GM18505 (cell line): ENCODE measurements at regions not wholly inside any gene's neighbourhood (a gene's known extent, or its start where the extent isn't known, plus 50 kb on each side); places are given as distances from the start of the nearest gene placed in this dataset.

Experiments
- ATAC-seq: cut with Tn5 transposase; IDR thresholded peaks from one replicate; pipeline ENCODE4 v1.9.1; 2021; ENCODE audit not compliant: unreplicated experiment
- POLR2A ChIP-seq: IDR thresholded peaks from 4 replicates; pipeline ENCODE4 v1.6.1; 2011; ENCODE audit warnings: borderline replicate concordance; ENCODE audit not compliant: insufficient read depth, insufficient read length; ENCODE audit errors: extremely low read depth

GRCh38 chr1:95435611-95436010 is 201.6 kb downstream of the RWDD3 start:
- no peak for ATAC-seq
- no peak for TF ChIP-seq POLR2A

DNA sequence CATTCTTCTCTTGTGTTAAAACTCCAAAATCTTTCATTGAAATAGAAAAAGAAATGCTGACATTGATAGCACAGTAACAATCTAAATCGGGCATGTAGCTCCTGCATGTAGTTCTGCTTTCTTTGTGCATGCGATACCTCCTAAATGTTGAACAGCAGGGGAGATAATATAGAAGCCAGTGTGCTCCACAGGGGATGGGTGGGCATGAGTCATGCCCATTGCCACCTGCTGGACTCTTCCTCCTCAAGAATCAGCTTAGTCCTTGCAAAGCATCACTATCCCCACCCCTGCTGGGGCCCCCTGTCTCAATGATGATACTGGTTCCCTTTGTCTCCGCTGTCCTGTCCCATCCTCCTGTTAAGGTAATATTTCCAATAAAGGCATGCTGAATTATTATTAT is 203.0 kb downstream of the RWDD3 start:
- no peak for ATAC-seq
- TF ChIP-seq POLR2A: no peak

- ATAC-seq: no peak
- TF ChIP-seq POLR2A: no peak
Measured at GRCh38 chr1:95437781-95438180, 203.8 kb downstream of the RWDD3 start.

- no peak for ATAC-seq
Measured at GRCh38 chr1:95438218-95438948, 204.4 kb downstream of the RWDD3 start.

DNA sequence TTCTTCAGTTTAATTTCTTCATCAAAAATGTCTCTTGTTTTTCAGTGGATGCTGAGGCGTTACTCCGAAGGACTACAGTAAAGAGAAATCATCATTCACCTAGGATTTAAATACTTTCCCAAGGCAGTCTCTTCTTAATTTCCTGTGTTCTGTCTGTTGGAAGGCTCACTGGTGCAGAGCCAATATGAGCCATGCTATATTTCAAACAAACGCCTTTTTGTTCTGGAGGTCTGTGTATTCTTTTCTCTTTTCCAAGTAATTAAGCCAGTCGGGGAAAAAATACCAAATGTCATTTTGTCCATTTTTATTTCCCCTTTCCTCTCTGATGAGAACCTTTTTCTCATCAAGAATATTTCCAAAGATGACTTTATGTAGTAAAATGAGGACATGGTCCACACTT is 206.5 kb downstream of the RWDD3 start:
- TF ChIP-seq POLR2A: no peak
- ATAC-seq: no peak

More at GRCh38 chr1:95438218-95438948, 204.4 kb downstream of the RWDD3 start:
- TF ChIP-seq POLR2A: no peak

DNA sequence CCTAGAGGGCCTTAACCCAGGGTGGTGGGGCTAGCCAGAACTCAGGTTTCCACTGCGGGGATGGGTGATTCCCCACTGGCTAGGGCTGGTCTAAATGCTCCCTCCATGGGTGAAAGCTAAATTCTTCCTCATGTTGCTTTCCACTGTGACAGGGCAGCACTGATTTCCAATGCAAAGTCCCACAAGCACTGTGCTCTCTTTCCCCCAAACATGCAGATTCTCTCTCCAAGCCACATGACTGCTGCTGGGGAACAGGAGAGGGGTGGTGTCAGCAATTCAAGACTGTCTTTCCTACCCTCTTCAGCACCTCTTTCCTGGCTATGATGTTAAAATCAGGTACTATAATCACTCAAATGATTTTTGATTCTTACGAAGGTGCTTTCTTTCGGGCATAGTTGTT is 215.5 kb downstream of the RWDD3 start:
- no peak for ATAC-seq
- no peak for TF ChIP-seq POLR2A

GRCh38 chr1:95451054-95451453 is 217.0 kb downstream of the RWDD3 start:
- no peak for TF ChIP-seq POLR2A
- no peak for ATAC-seq

GRCh38 chr1:95451904-95452303 is 217.9 kb downstream of the RWDD3 start:
- no peak for ATAC-seq
- no peak for TF ChIP-seq POLR2A

- TF ChIP-seq POLR2A: no peak
- no peak for ATAC-seq
Measured at GRCh38 chr1:95453053-95453452, 219.0 kb downstream of the RWDD3 start.

DNA sequence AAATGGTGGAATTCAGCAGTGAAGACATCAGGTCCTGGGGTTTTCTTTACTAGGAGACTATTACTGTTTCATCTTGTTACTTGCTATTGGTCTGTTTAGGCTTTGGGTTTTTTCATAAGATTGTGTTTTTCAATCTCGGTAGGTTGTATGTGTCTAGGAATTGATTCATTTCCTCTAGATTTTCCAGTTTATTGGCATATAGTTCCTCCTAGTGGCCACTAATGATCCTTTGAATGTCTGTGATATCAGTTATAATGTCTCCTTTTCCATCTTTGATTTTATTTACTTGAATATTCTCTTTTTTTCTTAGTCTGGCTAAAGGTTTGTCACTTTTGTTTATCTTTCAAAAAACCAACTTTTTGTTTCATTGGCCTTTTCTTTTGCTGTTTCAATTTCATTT is 233.0 kb downstream of the RWDD3 start:
- no peak for TF ChIP-seq POLR2A
- ATAC-seq: no peak

- TF ChIP-seq POLR2A: no peak
- ATAC-seq: no peak
Measured at GRCh38 chr1:95475686-95476457, 241.9 kb downstream of the RWDD3 start.

DNA sequence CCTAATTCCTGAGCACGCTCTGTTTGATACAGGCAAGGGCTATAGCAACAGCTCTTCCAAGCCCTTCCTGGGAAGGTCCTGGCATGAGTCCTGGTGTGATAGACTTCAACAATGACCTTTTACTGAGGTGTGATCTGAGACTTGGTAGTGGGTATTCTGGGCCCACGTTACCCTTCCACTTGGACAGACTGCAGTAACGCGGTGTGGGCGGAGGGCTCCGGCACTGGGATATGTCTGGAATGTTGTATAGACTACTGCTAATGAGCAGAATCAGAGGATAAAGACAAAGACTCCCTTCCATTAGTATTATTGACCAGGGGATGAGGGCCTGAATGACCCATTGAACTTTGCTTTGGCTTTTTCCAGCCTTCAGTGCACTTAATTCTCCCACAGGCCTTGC is 262.3 kb downstream of the RWDD3 start:
- ATAC-seq: no peak
- no peak for TF ChIP-seq POLR2A

- TF ChIP-seq POLR2A: no peak
- ATAC-seq: no peak
Measured at GRCh38 chr1:95496773-95497172, 262.8 kb downstream of the RWDD3 start.

- TF ChIP-seq POLR2A: no peak
- no peak for ATAC-seq
Measured at GRCh38 chr1:95497566-95497965, 263.6 kb downstream of the RWDD3 start.
